ENCODE measurements at regions not wholly inside any gene's neighbourhood (a gene's known extent, or its start where the extent isn't known, plus 50 kb on each side); places are given as distances from the start of the nearest gene placed in this dataset.

DNA sequence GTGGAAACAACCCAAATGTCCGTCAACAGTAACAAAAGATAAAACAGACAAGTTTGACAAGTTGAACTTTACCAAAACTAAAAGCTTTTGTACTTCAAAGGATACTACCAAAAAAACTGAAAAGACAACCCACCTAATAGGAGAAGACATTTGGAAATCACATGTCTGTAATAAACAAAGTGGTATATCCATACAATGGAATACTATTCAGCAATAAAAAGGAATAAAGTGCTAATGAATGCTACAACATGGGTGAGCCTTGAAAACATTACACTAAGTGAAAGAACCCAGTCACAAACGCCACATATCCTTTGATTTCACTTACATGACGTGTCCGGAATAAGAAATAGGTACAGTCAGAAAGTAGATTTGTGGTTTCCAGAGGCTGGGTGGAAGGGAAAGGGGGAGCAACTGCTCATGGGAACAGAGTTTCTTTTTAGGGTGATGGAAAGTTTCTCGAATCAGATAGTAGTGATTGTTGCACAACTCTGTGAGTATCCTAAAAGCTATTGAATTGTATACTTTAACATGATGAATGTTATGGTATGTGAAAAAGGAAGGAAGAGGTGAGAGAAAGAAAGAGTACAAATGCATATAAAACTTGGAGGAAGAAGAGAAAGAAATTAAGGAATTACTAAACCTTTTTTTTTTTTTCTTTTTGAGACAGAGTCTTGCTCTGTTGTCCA, 72.7 kb upstream of the ABHD2 start:
- TF ChIP-seq ARNT (IDR thresholded peaks at IDR 0.05) (no peak), NFRKB (IDR thresholded peaks at IDR 0.05) (no peak), SUZ12 (IDR thresholded peaks at IDR 0.05) (no peak), ELF4 (IDR thresholded peaks at IDR 0.05) (no peak), FOXK2 (IDR thresholded peaks at IDR 0.05) (no peak), FOXA1 (IDR thresholded peaks at IDR 0.05) (no peak), SP1 (IDR thresholded peaks at IDR 0.05) (no peak), TARDBP (IDR thresholded peaks at IDR 0.05) (no peak)
